B cell (primary cell): ENCODE measurements at regions not wholly inside any gene's neighbourhood (a gene's known extent, or its start where the extent isn't known, plus 50 kb on each side); places are given as distances from the start of the nearest gene placed in this dataset.

Source experiments
- ATAC-seq: fragments of 200-7000 bp; cut with Tn5 transposase; one replicate; pipeline ENCODE4 v1.10.0; 2021; ENCODE audit warnings: low read depth, mild to moderate bottlenecking, moderate number of reproducible peaks, moderate library complexity
- CTCF ChIA-PET: fragments of 350-600 bp; sonication (Branson Sonifier 250); formaldehyde crosslinking; loops from one replicate; lab custom pipeline; 2021; ENCODE audit warnings: antibody characterized with exemption, inconsistent platforms; lab: Charles Lee
- POLR2A ChIA-PET: fragments of 350-600 bp; sonication (Branson Sonifier 250); formaldehyde crosslinking; loops from one replicate; lab custom pipeline; 2021; ENCODE audit warnings: antibody characterized with exemption; lab: Charles Lee
- DNase-seq: peaks from one replicate; pipeline ENCODE4 v3.0.0; 2013
- H2AFZ ChIP-seq: 2 replicates; pipeline ENCODE4 v1.6.1; 2012; ENCODE audit warnings: mild to moderate bottlenecking, low read depth, low read length; ENCODE audit not compliant: insufficient read depth, poor library complexity, severe bottlenecking
- H3K27ac ChIP-seq, 2 donors: 1 replicate in 1 of 2; 2 replicates in 1 of 2; pipeline ENCODE4 v1.5.1; 2012 to 2013; ENCODE audit warnings: low read length in 2 of 2, mild to moderate bottlenecking in 2 of 2, moderate library complexity in 1 of 2
- H3K27me3 ChIP-seq, 4 experiments: fragments of 200-600 bp in 1 of 4; sonication (generic) in 1 of 4; replicated peaks in 1 of 4; 1 replicate in 2 of 4; 2 replicates in 2 of 4; pipeline versions ENCODE4 v1.6.1 to v1.7.0; 2013 to 2016; ENCODE audit warnings: low read length in 3 of 4, mild to moderate bottlenecking in 2 of 4, mixed read lengths in 1 of 4, moderate library complexity in 1 of 4; ENCODE audit not compliant: insufficient read depth in 4 of 4, control insufficient read depth in 3 of 4; ENCODE audit errors: control extremely low read depth in 1 of 4
- H3K36me3 ChIP-seq, 2 experiments: replicated peaks in 1 of 2; 1 replicate in 1 of 2; 2 replicates in 1 of 2; pipeline versions ENCODE4 v1.6.1 to v1.7.1; 2013; ENCODE audit warnings: low read length in 1 of 2; ENCODE audit not compliant: insufficient read depth in 2 of 2, control insufficient read depth in 1 of 2; ENCODE audit errors: control extremely low read depth in 1 of 2, extremely low read depth in 1 of 2
- H3K4me1 ChIP-seq, 2 donors: fragments of 200-600 bp in 1 of 2; sonication (generic) in 1 of 2; 1 replicate in 1 of 2; 2 replicates in 1 of 2; pipeline versions ENCODE4 v1.5.1 to v1.6.1; 2013 to 2017; ENCODE audit warnings: low read length in 2 of 2; ENCODE audit not compliant: control insufficient read depth in 2 of 2, insufficient read depth in 2 of 2
- H3K4me2 ChIP-seq: replicated peaks from 2 replicates; pipeline ENCODE3; 2012; ENCODE audit warnings: mild to moderate bottlenecking, low read depth, low read length; ENCODE audit not compliant: poor library complexity, severe bottlenecking
- H3K4me3 ChIP-seq, 5 experiments: fragments of 200-600 bp in 1 of 5; sonication (generic) in 1 of 5; 1 replicate in 3 of 5; 2 replicates in 2 of 5; pipeline versions ENCODE4 v1.5.1 to v1.7.0; 2011 to 2016; ENCODE audit warnings: low read length in 4 of 5, mild to moderate bottlenecking in 4 of 5, low read depth in 2 of 5, control low read depth in 1 of 5, moderate library complexity in 1 of 5; ENCODE audit not compliant: insufficient read depth in 1 of 5; ENCODE audit errors: control extremely low read depth in 1 of 5, extremely low read depth in 1 of 5
- H3K79me2 ChIP-seq: fragments of 200-600 bp; sonication (generic); one replicate; pipeline ENCODE4 v1.6.0; 2016; ENCODE audit warnings: low read length; ENCODE audit not compliant: control insufficient read depth, insufficient read depth
- H3K9ac ChIP-seq: fragments of 200-600 bp; sonication (generic); 2 replicates; pipeline ENCODE4 v1.6.1; 2017; ENCODE audit warnings: mild to moderate bottlenecking, low read length, moderate library complexity
- H3K9me3 ChIP-seq, 3 donors: one replicate each; pipeline versions ENCODE4 v1.6.1 to v1.7.1; 2013; ENCODE audit warnings: low read length in 2 of 3; ENCODE audit not compliant: control insufficient read depth in 2 of 3, insufficient read depth in 1 of 3; ENCODE audit errors: control extremely low read depth in 1 of 3
- H4K20me1 ChIP-seq: 2 replicates; pipeline ENCODE4 v1.6.0; 2012; ENCODE audit warnings: mild to moderate bottlenecking, low read length; ENCODE audit not compliant: insufficient read depth, control insufficient read depth, poor library complexity, severe bottlenecking
- H3K27ac Mint-ChIP-seq: one replicate; pipeline ENCODE4 v1.8.0; 2021; ENCODE audit warnings: mixed read lengths
- H3K27me3 Mint-ChIP-seq: one replicate; pipeline ENCODE4 v1.8.0; 2021; ENCODE audit warnings: mixed read lengths
- H3K4me1 Mint-ChIP-seq: one replicate; pipeline ENCODE4 v1.8.0; 2021; ENCODE audit warnings: mixed read lengths
- H3K4me3 Mint-ChIP-seq: one replicate; pipeline ENCODE4 v1.8.0; 2021; ENCODE audit warnings: mixed read lengths
- H3K9me3 Mint-ChIP-seq: one replicate; pipeline ENCODE4 v1.8.0; 2022; ENCODE audit warnings: mixed read lengths; ENCODE audit not compliant: insufficient read depth
- CTCF ChIP-seq: fragments of 200-600 bp; IDR thresholded peaks from one replicate; pipeline ENCODE4 v1.8.0; 2022; ENCODE audit warnings: antibody characterized with exemption, mild to moderate bottlenecking
- EZH2 ChIP-seq: IDR thresholded peaks from 2 replicates; pipeline ENCODE4 v1.6.1; 2012; ENCODE audit warnings: borderline replicate concordance, low read depth, mild to moderate bottlenecking, moderate library complexity, low read length; ENCODE audit not compliant: insufficient read depth, poor library complexity, severe bottlenecking
- WGBS: methylation state at CpG from one replicate; pipeline ENCODE4 v1.1.5; 2013; ENCODE audit warnings: missing lambda C conversion rate; ENCODE audit not compliant: insufficient coverage; 5-methylcytosine and 5-hydroxymethylcytosine counted together
- intact Hi-C: fragments of 100-400 bp; cut with micrococcal nuclease; formaldehyde crosslinking; loops from one replicate; pipeline ENCODE4 v1.10.0; 2022

GRCh38 chr4:179110356-179110755 lies 1668.1 kb upstream of the AGA start:
- Mint-ChIP-seq H3K27me3 (no peaks in the 10 kb centered on the region), H3K4me1 (no peaks in the 10 kb centered on the region), H3K4me3 (no peak overlapping the region), H3K27ac (no peak overlapping the region), H3K9me3 (peaks cover 3% of the 10 kb centered on the region)
- intact Hi-C loops, result no loop called here
- TF ChIP-seq CTCF (no peak), EZH2 (no peak)
- WGBS, result 86% methylated on average over 2 of the region's 2 CpGs
- no peak overlapping the region for H2AFZ ChIP-seq
- no peaks in the 10 kb centered on the region for H3K9me3 ChIP-seq
- H3K4me1 ChIP-seq, result no peaks in the 10 kb centered on the region
- no peaks in the 10 kb centered on the region for H3K27me3 ChIP-seq
- DNase-seq (no peak), ATAC-seq (no peak)
- no peak overlapping the region for H3K9ac ChIP-seq
- no peak overlapping the region for H3K4me3 ChIP-seq
- ChIA-PET CTCF (no interaction called here), POLR2A (no interaction called here)
- no peak overlapping the region for H3K4me2 ChIP-seq
- H3K27ac ChIP-seq, result no peak overlapping the region
- no peaks in the 10 kb centered on the region for H3K79me2 ChIP-seq
- no peaks in the 10 kb centered on the region for H3K36me3 ChIP-seq
- H4K20me1 ChIP-seq, result no peaks in the 10 kb centered on the region

- ChIA-PET CTCF (no interaction called here), POLR2A (no interaction called here)
- no peaks in the 10 kb centered on the region for H3K27me3 Mint-ChIP-seq
- Histone ChIP-seq H3K4me3 (no peak overlapping the region), H3K4me1 (no peaks in the 10 kb centered on the region), H3K27me3 (no peaks in the 10 kb centered on the region), H3K4me2 (no peak overlapping the region), H3K79me2 (no peaks in the 10 kb centered on the region), H2AFZ (no peak overlapping the region), H3K27ac (no peak overlapping the region), H4K20me1 (no peaks in the 10 kb centered on the region), H3K36me3 (no peaks in the 10 kb centered on the region), H3K9me3 (no peaks in the 10 kb centered on the region), H3K9ac (no peak overlapping the region)
- H3K4me3 Mint-ChIP-seq, result no peak overlapping the region
- H3K4me1 Mint-ChIP-seq, result no peaks in the 10 kb centered on the region
- no peak for TF ChIP-seq EZH2
- no peak for TF ChIP-seq CTCF
- intact Hi-C loops, result no loop called here
- ATAC-seq (no peak), DNase-seq (no peak)
- no CpG with 5 or more reads among the region's 2 CpGs for WGBS
- no peak overlapping the region for H3K27ac Mint-ChIP-seq
- H3K9me3 Mint-ChIP-seq, result peaks cover 3% of the 10 kb centered on the region
Observed at GRCh38 chr4:179110816-179111215, 1668.6 kb upstream of the AGA start.
